Cardiac muscle cell (in vitro differentiated cells and primary cell): ENCODE measurements at regions not wholly inside any gene's neighbourhood (a gene's known extent, or its start where the extent isn't known, plus 50 kb on each side); places are given as distances from the start of the nearest gene placed in this dataset.

Source experiments
- DNase-seq, 2 donors: peaks; one replicate each; pipeline versions ENCODE4 v3.0.0 to v3.0.0-alpha.2; 2010 to 2017; ENCODE audit warnings: low read depth in 1 of 2, low spot score in 1 of 2
- H3K27ac ChIP-seq: fragments of 200-600 bp; sonication (generic); 2 replicates; pipeline ENCODE4 v1.5.1; 2016
- H3K27me3 ChIP-seq: fragments of 200-600 bp; sonication (generic); 2 replicates; pipeline ENCODE4 v1.6.0; 2016; ENCODE audit warnings: control low read depth
- H3K36me3 ChIP-seq: fragments of 200-600 bp; sonication (generic); 2 replicates; pipeline ENCODE4 v1.5.1; 2016; ENCODE audit warnings: control low read depth
- H3K4me1 ChIP-seq: fragments of 200-600 bp; sonication (generic); 2 replicates; pipeline ENCODE4 v1.8.1; 2017; ENCODE audit warnings: low read depth, mild to moderate bottlenecking, mixed run types
- H3K4me3 ChIP-seq: fragments of 200-600 bp; sonication (generic); 2 replicates; pipeline ENCODE4 v1.5.1; 2016; ENCODE audit warnings: mild to moderate bottlenecking
- H3K9me3 ChIP-seq: fragments of 200-600 bp; sonication (generic); 2 replicates; pipeline ENCODE4 v1.5.1; 2017; ENCODE audit warnings: low read depth, mild to moderate bottlenecking, control low read depth
- TF ChIP-seq, protein P1 (sequence below): IDR thresholded peaks from 2 replicates; pipeline ENCODE4 v1.5.1; 2012; ENCODE audit warnings: low read depth, mild to moderate bottlenecking, low read length

DNA sequence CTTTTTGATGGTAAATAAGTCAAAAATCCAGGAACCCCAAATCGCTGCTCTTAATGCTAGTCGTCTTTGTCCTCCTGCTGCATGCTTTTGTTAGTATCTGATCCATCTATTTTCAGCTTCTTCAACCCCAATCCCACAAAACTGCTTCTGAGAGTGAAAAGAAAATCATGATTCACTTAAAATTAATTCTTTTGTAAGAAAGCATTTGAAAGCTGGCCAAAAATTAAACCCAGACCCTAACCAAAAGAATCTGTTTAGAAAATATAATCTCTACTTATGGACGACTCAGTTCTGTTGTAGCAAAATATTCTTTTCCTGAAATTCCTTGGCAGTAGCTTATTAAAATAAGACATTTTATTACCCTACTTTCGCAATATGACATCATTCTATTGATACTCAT lies 443.6 kb upstream of the SYT1 start:
- DNase-seq: no peak
- Histone ChIP-seq H3K4me3 (no peak overlapping the region), H3K27ac (no peak overlapping the region), H3K36me3 (no peaks in the 10 kb centered on the region), H3K4me1 (no peaks in the 10 kb centered on the region), H3K27me3 (no peaks in the 10 kb centered on the region), H3K9me3 (no peaks in the 10 kb centered on the region)
- TF ChIP-seq, protein P1, sequence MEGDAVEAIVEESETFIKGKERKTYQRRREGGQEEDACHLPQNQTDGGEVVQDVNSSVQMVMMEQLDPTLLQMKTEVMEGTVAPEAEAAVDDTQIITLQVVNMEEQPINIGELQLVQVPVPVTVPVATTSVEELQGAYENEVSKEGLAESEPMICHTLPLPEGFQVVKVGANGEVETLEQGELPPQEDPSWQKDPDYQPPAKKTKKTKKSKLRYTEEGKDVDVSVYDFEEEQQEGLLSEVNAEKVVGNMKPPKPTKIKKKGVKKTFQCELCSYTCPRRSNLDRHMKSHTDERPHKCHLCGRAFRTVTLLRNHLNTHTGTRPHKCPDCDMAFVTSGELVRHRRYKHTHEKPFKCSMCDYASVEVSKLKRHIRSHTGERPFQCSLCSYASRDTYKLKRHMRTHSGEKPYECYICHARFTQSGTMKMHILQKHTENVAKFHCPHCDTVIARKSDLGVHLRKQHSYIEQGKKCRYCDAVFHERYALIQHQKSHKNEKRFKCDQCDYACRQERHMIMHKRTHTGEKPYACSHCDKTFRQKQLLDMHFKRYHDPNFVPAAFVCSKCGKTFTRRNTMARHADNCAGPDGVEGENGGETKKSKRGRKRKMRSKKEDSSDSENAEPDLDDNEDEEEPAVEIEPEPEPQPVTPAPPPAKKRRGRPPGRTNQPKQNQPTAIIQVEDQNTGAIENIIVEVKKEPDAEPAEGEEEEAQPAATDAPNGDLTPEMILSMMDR: no peak

DNA sequence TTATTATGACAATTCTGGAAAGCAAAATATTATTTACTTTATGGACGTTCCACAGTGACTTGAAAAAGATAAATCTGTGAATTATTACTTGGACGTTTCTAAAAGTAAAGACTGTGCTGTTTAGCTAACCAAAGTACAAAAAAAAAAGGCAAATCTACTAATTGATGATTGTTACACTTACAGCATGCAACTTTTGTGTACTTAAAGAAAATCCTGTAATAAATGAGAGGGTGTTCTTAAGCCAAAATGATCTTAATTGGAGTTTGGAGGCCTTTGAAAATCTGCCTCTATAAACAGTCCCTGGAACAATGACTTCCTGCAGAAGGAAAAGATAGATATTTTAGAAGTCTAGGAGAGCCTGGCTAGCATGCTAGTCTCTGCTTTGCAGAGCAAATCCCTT lies 434.0 kb upstream of the SYT1 start:
- TF ChIP-seq, protein P1: no peak
- Histone ChIP-seq H3K27ac (no peak overlapping the region), H3K4me3 (no peak overlapping the region), H3K4me1 (no peaks in the 10 kb centered on the region), H3K9me3 (no peaks in the 10 kb centered on the region), H3K27me3 (no peaks in the 10 kb centered on the region), H3K36me3 (no peaks in the 10 kb centered on the region)
- no peak for DNase-seq

DNA sequence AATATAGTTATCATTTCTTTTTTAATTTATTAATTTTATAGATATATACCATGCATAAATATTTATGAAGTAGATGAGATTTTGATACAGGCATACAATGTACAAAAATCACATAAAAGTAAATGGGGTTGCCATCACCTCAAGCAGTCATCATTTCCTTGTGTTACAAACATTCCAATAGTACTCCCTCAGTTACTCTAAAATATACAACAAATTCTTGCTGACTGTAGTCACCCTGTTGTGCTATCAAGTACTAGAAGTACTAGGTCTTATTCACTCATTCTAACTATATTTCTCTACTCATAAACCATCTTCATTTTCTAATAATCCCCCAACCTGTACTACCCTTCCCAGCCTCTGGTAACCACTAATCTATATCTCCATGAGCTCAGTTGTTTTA lies 432.6 kb upstream of the SYT1 start:
- Histone ChIP-seq H3K27me3 (no peaks in the 10 kb centered on the region), H3K36me3 (no peaks in the 10 kb centered on the region), H3K4me1 (no peaks in the 10 kb centered on the region), H3K9me3 (no peaks in the 10 kb centered on the region), H3K4me3 (no peak overlapping the region), H3K27ac (no peak overlapping the region)
- TF ChIP-seq, protein P1: no peak
- no peak for DNase-seq

DNA sequence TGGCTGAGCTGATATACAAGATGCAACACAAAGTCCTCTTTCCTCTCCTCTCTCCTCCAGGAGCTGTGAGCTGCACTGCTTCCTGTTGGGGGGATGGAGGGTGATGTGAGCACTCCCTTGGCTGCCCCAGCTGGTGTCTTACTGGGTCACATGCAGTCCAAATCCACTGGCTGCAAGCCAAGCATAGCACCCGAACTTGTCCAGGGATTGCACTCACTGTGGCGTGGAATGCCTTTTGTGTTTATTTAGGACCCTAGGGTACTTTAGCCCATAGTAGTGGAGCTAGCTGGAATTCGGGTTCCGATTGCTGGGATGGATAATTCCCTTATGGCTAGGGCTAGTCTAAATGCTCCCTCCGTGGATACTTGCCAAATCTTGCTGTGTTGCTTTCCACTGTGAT lies 424.9 kb upstream of the SYT1 start:
- Histone ChIP-seq H3K27me3 (no peaks in the 10 kb centered on the region), H3K4me1 (no peaks in the 10 kb centered on the region), H3K36me3 (no peaks in the 10 kb centered on the region), H3K4me3 (no peak overlapping the region), H3K27ac (no peak overlapping the region), H3K9me3 (no peaks in the 10 kb centered on the region)
- DNase-seq: no peak
- TF ChIP-seq, protein P1: no peak

DNA sequence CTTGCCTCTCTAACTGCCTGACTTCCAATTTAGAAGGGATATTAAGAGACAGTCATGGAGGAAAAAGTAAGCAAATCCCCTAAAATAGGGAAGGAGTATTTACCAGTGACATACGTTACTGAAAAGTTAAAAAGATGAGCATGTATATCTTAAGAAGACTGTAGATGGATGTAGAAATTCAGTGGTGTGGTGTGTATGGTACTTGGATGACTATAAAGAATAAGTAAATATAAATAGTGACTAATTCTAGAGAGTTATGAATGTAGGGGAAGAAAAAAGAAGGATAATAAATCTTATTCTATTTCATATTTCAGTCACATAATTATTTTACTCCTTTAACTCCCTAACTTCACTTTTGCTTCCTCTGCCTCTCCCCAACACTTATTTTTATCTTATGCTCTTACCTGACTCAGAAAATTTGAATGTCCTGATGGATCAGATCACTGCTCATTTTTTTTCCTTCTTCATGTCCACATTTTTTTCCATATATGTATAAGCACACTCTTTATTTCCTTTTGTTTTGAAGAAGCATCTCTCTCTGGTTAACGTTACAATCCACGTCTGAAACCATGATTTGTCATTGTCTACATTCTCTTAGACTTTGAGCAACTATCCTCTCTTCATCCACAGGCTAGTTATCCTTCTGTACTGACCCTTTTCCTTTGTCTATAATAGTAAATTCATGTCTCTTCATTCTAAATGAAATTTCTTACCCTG lies 422.7 kb upstream of the SYT1 start:
- Histone ChIP-seq H3K4me3 (no peak overlapping the region), H3K9me3 (no peaks in the 10 kb centered on the region), H3K36me3 (no peaks in the 10 kb centered on the region), H3K4me1 (no peaks in the 10 kb centered on the region), H3K27ac (no peak overlapping the region), H3K27me3 (no peaks in the 10 kb centered on the region)
- TF ChIP-seq, protein P1: no peak
- DNase-seq: no peak

DNA sequence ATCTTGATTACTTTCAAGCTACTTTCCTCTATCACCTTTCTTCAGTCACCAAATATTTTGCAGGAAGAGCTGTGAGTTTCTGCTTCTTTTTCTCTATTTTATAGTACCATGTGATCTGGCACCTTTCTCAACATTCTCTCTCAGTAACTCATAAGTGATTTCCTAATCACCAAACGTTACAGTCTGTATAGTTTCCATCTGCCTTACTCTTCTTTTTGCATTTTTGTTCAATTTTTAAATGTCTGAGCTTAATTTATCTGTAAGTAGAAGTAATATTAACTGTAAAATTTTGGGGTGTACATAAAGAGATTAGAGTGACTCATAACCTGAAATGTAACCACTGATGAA lies 422.1 kb upstream of the SYT1 start:
- Histone ChIP-seq H3K9me3 (no peaks in the 10 kb centered on the region), H3K27me3 (no peaks in the 10 kb centered on the region), H3K27ac (no peak overlapping the region), H3K4me3 (no peak overlapping the region), H3K36me3 (no peaks in the 10 kb centered on the region), H3K4me1 (no peaks in the 10 kb centered on the region)
- TF ChIP-seq, protein P1: no peak
- DNase-seq: peak in 1 of 2 donors; percentile 7
